ENCODE measurements at regions not wholly inside any gene's neighbourhood (a gene's known extent, or its start where the extent isn't known, plus 50 kb on each side); places are given as distances from the start of the nearest gene placed in this dataset.

DNA sequence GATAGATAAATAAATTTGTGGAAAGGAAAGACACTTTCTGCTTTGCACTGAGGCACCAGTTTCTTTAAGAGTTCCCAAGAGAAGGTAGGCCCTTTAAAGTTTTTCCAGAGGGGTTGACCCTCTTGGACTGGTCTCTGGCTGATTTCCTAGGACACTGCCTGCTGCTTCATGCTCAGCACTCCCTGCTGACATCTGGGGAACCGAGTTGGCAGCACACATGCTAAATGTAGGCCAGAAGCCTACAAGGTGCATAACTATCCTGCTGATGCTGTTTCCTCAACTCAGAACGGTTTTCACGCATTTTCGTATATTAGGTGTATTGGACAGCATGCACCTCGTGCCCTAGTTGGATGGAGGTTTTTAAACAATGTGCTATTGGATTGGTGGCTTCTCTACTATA, 887.2 kb upstream of the SEL1L start:
- Histone ChIP-seq H3K36me3 (ENCODE audit: insufficient read depth, low read length) (no peaks in the 10 kb centered on the region), H3K79me2 (ENCODE audit: control insufficient read depth, insufficient read depth, low read length, unreplicated experiment) (no peaks in the 10 kb centered on the region), H3K27ac (ENCODE audit: low read depth, low read length) (no peak overlapping the region), H3K4me1 (ENCODE audit: control insufficient read depth, insufficient read depth, low read length, unreplicated experiment) (no peaks in the 10 kb centered on the region), H3K4me3 (ENCODE audit: low read depth, low read length) (no peak overlapping the region), H2AFZ (ENCODE audit: low read length, unreplicated experiment) (no peak overlapping the region), H3K27me3 (ENCODE audit: insufficient read depth, low read length) (no peaks in the 10 kb centered on the region)

DNA sequence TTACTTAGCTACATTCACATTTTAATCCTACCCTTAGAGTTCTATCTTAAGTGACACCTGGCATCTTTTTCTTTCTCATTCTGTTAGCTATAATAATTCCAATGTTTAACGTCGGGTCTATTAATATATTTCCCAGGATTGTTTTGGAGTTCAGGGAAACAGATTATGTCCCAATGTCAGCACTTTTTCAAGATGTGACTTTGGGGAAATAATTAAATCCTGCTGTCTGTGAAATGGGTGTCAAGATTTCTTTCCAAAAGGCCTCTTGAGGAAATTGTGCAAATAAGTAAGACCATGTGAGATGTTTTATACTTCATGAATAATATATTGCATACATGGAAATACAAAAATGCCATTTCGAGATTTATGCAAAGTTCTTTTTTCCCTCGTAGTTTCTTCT, 887.6 kb upstream of the SEL1L start:
- Histone ChIP-seq H3K27ac (ENCODE audit: low read depth, low read length) (no peak overlapping the region), H2AFZ (ENCODE audit: low read length, unreplicated experiment) (no peak overlapping the region), H3K79me2 (ENCODE audit: control insufficient read depth, insufficient read depth, low read length, unreplicated experiment) (no peaks in the 10 kb centered on the region), H3K4me3 (ENCODE audit: low read depth, low read length) (no peak overlapping the region), H3K27me3 (ENCODE audit: insufficient read depth, low read length) (no peaks in the 10 kb centered on the region), H3K4me1 (ENCODE audit: control insufficient read depth, insufficient read depth, low read length, unreplicated experiment) (no peaks in the 10 kb centered on the region), H3K36me3 (ENCODE audit: insufficient read depth, low read length) (no peaks in the 10 kb centered on the region)

DNA sequence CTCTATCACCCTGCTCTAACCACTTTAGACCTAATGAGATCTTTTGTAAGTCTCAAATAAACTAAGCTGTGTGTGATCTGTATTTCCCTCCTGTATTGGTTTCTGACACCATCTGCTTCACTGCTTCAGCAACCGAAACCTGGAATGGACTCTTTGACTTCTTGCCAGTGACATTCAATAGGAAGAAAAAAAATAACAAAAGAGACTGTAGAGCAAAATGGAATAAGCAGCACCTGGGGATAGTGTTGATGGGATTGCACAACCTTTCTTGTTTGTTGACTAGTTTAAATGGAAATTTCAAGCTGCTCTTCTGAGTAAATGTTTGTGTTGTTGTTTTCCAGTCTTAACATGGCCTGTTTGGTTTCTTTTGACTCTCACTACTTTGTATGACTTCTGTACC, 888.6 kb upstream of the SEL1L start:
- Histone ChIP-seq H3K36me3 (ENCODE audit: insufficient read depth, low read length) (no peaks in the 10 kb centered on the region), H3K4me3 (ENCODE audit: low read depth, low read length) (no peak overlapping the region), H2AFZ (ENCODE audit: low read length, unreplicated experiment) (no peak overlapping the region), H3K27me3 (ENCODE audit: insufficient read depth, low read length) (no peaks in the 10 kb centered on the region), H3K79me2 (ENCODE audit: control insufficient read depth, insufficient read depth, low read length, unreplicated experiment) (no peaks in the 10 kb centered on the region), H3K27ac (ENCODE audit: low read depth, low read length) (no peak overlapping the region), H3K4me1 (ENCODE audit: control insufficient read depth, insufficient read depth, low read length, unreplicated experiment) (no peaks in the 10 kb centered on the region)

DNA sequence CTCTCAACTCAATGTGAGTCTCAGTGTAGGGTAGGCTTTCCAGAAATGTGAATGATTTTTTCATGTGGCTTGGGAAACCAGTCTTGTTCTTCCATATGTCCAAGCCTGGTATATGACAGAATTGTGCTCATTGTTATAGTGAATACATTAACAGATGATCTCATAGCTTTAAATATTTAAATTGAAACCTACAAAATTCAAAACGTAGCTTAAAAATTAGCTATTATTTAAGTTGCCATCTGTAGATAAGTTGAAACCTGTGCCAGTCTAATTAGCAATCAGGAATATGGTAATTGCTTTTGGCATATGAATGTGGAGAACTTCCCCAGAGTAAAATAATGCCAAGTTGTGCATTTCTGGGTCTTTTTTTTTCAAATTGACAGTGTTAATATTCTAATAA, 891.6 kb upstream of the SEL1L start:
- no peak overlapping the region for H2AFZ ChIP-seq (ENCODE audit: low read length, unreplicated experiment)
- no peaks in the 10 kb centered on the region for H3K79me2 ChIP-seq (ENCODE audit: control insufficient read depth, insufficient read depth, low read length, unreplicated experiment)
- no peak overlapping the region for H3K4me3 ChIP-seq (ENCODE audit: low read depth, low read length)
- H3K27ac ChIP-seq (ENCODE audit: low read depth, low read length), result no peak overlapping the region
- no peaks in the 10 kb centered on the region for H3K27me3 ChIP-seq (ENCODE audit: insufficient read depth, low read length)
- H3K4me1 ChIP-seq (ENCODE audit: control insufficient read depth, insufficient read depth, low read length, unreplicated experiment), result no peaks in the 10 kb centered on the region
- H3K36me3 ChIP-seq (ENCODE audit: insufficient read depth, low read length), result no peaks in the 10 kb centered on the region

DNA sequence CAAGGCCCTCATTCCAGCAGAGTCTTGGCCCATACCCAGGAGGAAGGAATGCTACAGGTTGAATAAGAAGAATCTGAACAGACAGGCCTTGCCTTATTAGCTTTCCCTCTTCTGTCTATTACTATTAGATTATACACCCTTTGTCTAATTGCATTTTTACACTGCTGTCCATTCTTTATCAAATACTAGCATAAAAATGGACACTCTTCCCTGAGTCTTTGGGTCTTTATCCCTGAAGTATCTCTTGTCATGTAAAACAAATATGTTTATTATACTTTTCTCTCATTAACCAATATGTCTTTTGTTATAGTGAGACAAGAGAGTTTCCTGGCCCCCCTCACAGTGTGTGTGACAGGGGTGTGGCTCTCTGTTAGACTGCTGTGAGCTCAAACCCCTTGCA, 897.4 kb upstream of the SEL1L start:
- Histone ChIP-seq H3K27ac (ENCODE audit: low read depth, low read length) (no peak overlapping the region), H3K36me3 (ENCODE audit: insufficient read depth, low read length) (no peaks in the 10 kb centered on the region), H2AFZ (ENCODE audit: low read length, unreplicated experiment) (no peak overlapping the region), H3K27me3 (ENCODE audit: insufficient read depth, low read length) (no peaks in the 10 kb centered on the region), H3K4me3 (ENCODE audit: low read depth, low read length) (no peak overlapping the region), H3K4me1 (ENCODE audit: control insufficient read depth, insufficient read depth, low read length, unreplicated experiment) (no peaks in the 10 kb centered on the region), H3K79me2 (ENCODE audit: control insufficient read depth, insufficient read depth, low read length, unreplicated experiment) (no peaks in the 10 kb centered on the region)

DNA sequence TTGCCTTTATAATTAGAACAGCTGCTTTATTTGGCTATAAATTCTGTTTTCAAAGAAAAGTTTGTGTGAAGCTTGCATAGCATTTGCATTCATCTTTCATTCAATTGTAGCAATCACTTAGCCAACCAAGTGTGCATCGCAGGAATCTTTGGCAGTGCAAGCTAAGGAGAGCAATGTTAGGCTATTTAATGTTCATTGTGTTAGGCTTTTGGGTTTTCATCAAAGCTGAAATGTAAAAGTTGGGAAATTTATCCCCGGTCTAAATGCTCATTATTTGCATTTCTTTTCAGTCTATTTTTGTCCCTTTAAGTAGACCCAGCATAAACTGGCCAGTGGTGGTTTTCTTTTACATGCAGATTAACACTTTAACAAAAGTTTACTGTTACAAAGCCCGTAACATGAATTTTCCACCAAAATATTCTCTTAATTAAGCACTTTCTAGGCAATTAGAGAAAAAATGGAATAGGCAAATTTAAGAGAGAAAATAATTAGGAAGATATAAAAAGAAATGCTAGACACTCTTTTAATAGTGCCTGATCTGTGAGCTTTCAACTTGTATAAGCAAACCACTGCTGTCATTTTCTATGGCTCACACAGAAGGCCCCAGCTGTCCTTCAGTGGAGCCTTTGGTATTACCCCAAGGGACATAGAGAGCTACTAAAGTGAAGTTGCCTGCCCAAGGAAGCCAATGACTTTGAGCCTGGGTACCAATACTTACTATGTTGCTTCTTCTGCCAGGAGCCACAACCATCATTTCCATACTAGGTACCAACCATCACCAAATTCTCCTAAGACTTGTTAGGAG, 898.9 kb upstream of the SEL1L start:
- Histone ChIP-seq H3K27me3 (ENCODE audit: insufficient read depth, low read length) (no peaks in the 10 kb centered on the region), H3K79me2 (ENCODE audit: control insufficient read depth, insufficient read depth, low read length, unreplicated experiment) (no peaks in the 10 kb centered on the region), H2AFZ (ENCODE audit: low read length, unreplicated experiment) (no peak overlapping the region), H3K27ac (ENCODE audit: low read depth, low read length) (no peak overlapping the region), H3K4me3 (ENCODE audit: low read depth, low read length) (no peak overlapping the region), H3K4me1 (ENCODE audit: control insufficient read depth, insufficient read depth, low read length, unreplicated experiment) (no peaks in the 10 kb centered on the region), H3K36me3 (ENCODE audit: insufficient read depth, low read length) (no peaks in the 10 kb centered on the region)

DNA sequence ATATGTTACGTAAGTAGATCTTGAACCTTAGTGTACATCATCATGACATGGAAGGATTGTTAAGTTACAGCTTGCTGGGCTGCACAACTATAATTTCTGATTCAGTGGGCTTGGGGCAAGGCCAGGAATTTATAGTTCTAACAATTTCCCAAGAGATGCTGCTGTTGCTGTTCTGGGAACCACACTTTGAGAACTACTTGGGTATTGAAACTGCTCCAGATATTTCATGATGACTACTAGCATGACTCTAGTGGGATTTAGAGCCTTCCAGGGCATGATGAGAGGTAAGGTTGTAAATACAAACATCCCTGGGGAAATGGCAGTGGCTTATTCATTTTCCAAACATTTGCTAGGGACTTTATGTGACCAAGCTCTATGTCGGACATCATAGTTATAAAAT, 904.8 kb upstream of the SEL1L start:
- no peak overlapping the region for H2AFZ ChIP-seq (ENCODE audit: low read length, unreplicated experiment)
- H3K27me3 ChIP-seq (ENCODE audit: insufficient read depth, low read length), result no peaks in the 10 kb centered on the region
- no peak overlapping the region for H3K27ac ChIP-seq (ENCODE audit: low read depth, low read length)
- H3K79me2 ChIP-seq (ENCODE audit: control insufficient read depth, insufficient read depth, low read length, unreplicated experiment), result no peaks in the 10 kb centered on the region
- H3K4me1 ChIP-seq (ENCODE audit: control insufficient read depth, insufficient read depth, low read length, unreplicated experiment), result no peaks in the 10 kb centered on the region
- H3K4me3 ChIP-seq (ENCODE audit: low read depth, low read length), result no peak overlapping the region
- no peaks in the 10 kb centered on the region for H3K36me3 ChIP-seq (ENCODE audit: insufficient read depth, low read length)

DNA sequence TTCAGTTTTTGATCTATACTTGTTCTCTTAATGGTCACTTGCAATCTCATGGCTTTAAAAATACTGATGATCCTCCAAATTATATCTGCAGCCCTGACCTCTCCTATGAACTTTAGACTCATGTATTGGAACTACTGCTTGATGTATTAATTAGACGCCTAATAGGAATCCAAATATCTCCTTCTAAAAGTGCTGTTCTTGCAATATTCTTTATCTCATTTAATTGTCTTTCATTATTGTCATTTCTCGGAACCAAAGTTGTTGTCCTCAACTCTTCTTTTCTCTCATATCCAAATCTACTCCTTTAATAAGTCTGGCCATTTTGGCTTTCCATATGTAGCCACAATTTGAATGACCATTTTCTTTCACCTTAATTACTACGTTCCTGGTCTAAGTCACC, 907.6 kb upstream of the SEL1L start:
- no peaks in the 10 kb centered on the region for H3K4me1 ChIP-seq (ENCODE audit: control insufficient read depth, insufficient read depth, low read length, unreplicated experiment)
- no peak overlapping the region for H2AFZ ChIP-seq (ENCODE audit: low read length, unreplicated experiment)
- H3K79me2 ChIP-seq (ENCODE audit: control insufficient read depth, insufficient read depth, low read length, unreplicated experiment), result no peaks in the 10 kb centered on the region
- no peaks in the 10 kb centered on the region for H3K36me3 ChIP-seq (ENCODE audit: insufficient read depth, low read length)
- no peak overlapping the region for H3K27ac ChIP-seq (ENCODE audit: low read depth, low read length)
- no peaks in the 10 kb centered on the region for H3K27me3 ChIP-seq (ENCODE audit: insufficient read depth, low read length)
- no peak overlapping the region for H3K4me3 ChIP-seq (ENCODE audit: low read depth, low read length)

DNA sequence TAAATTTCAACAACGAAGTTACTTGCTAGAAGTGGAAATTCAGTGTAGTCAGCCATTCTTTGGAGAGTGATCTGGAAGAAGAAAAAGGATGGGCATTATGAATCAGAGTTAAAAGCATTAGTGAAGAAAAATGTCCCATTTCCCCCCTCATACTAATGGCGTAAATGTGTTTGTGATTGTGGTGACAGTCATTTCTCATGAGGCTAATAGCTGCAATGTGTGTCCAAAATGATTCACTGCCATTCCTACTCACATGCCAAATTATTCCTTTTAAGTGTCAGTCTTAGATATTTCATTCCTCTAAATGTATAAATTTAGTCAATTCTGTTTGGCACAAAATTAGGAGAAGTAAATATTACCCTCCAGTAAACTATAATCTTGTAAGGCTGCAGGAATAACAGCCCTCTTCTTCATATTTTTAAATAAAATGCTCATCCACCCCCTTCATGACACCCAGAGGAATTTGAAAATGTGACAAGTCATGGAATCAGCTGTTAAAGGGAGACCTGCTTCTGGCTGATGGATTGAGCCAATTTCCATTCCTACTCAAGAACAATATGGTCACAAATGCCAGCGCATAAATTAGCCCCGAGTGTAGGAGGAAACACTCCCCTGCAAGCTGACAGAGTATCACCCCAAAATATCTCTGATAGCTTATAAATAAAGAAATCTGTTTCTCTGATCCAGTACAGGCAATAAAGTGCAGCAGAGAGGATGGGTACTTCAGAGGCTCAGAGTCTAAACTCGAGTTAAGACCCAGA, 912.3 kb upstream of the SEL1L start:
- H2AFZ ChIP-seq (ENCODE audit: low read length, unreplicated experiment), result no peak overlapping the region
- H3K36me3 ChIP-seq (ENCODE audit: insufficient read depth, low read length), result no peaks in the 10 kb centered on the region
- no peak overlapping the region for H3K27ac ChIP-seq (ENCODE audit: low read depth, low read length)
- no peaks in the 10 kb centered on the region for H3K79me2 ChIP-seq (ENCODE audit: control insufficient read depth, insufficient read depth, low read length, unreplicated experiment)
- no peaks in the 10 kb centered on the region for H3K4me1 ChIP-seq (ENCODE audit: control insufficient read depth, insufficient read depth, low read length, unreplicated experiment)
- H3K4me3 ChIP-seq (ENCODE audit: low read depth, low read length), result no peak overlapping the region
- H3K27me3 ChIP-seq (ENCODE audit: insufficient read depth, low read length), result no peaks in the 10 kb centered on the region

DNA sequence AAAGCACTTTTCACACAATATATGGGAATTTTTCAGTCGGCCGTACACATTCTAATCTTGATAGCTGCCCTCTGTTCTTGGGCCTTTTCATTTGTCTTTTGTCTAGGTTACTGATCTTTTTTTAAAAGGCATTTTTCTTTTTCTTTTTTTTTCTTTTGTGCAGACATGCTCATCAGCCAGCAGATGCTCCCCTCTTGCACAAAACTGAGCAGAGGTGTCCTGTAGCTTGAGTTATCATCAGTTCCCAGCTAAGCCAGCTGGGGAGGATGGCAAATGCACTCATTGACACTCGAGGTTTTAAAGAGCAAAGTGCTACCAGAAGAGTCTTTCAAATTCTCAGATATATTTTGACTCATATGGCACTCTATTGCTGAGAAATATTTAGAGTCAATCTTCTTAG, 913.9 kb upstream of the SEL1L start:
- no peak overlapping the region for H3K4me3 ChIP-seq (ENCODE audit: low read depth, low read length)
- H2AFZ ChIP-seq (ENCODE audit: low read length, unreplicated experiment), result no peak overlapping the region
- no peaks in the 10 kb centered on the region for H3K36me3 ChIP-seq (ENCODE audit: insufficient read depth, low read length)
- H3K4me1 ChIP-seq (ENCODE audit: control insufficient read depth, insufficient read depth, low read length, unreplicated experiment), result no peaks in the 10 kb centered on the region
- H3K27ac ChIP-seq (ENCODE audit: low read depth, low read length), result no peak overlapping the region
- no peaks in the 10 kb centered on the region for H3K79me2 ChIP-seq (ENCODE audit: control insufficient read depth, insufficient read depth, low read length, unreplicated experiment)
- H3K27me3 ChIP-seq (ENCODE audit: insufficient read depth, low read length), result no peaks in the 10 kb centered on the region

DNA sequence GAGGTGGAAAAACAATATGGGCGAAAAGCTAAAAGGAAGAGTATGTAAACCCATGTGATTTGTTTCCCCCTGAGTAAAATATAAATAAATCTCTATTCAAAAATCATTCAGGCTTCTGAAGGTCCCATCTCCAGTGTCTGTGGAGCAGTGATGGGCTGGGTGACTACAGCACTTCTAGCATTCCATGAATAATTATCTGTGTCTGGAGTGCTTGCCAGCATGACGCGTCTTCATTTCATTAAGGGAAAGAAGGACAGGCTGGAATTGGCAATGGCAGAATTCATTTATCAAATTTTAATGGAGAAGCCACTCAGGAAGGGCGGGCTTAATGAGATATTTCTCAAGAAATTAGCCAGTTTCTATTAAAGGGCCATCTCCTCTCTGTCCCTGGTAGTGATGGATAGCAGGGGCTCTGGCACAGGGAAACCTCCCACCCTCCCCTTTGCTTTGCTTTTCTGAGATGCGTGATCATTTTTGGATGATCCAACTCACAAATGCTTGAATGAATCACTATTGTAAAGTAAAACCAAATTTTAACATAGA, 916.3 kb upstream of the SEL1L start:
- Histone ChIP-seq H3K36me3 (ENCODE audit: insufficient read depth, low read length) (no peaks in the 10 kb centered on the region), H3K79me2 (ENCODE audit: control insufficient read depth, insufficient read depth, low read length, unreplicated experiment) (no peaks in the 10 kb centered on the region)

More for the DNA sequence above, 916.3 kb upstream of the SEL1L start:
- Histone ChIP-seq H3K27ac (ENCODE audit: low read depth, low read length) (no peak overlapping the region), H3K27me3 (ENCODE audit: insufficient read depth, low read length) (no peaks in the 10 kb centered on the region), H3K4me3 (ENCODE audit: low read depth, low read length) (no peak overlapping the region), H2AFZ (ENCODE audit: low read length, unreplicated experiment) (no peak overlapping the region), H3K4me1 (ENCODE audit: control insufficient read depth, insufficient read depth, low read length, unreplicated experiment) (no peaks in the 10 kb centered on the region)

Measured in ACC112 (cell line).